NB4 (cell line): ENCODE measurements at regions not wholly inside any gene's neighbourhood (a gene's known extent, or its start where the extent isn't known, plus 50 kb on each side); places are given as distances from the start of the nearest gene placed in this dataset.

ENCODE experiments used
- DNase-seq: peaks from one replicate; pipeline ENCODE4 v3.0.0; 2010; ENCODE audit warnings: low read depth
- H3K4me3 ChIP-seq: one replicate; pipeline ENCODE4 v1.5.1; 2011; ENCODE audit warnings: mild to moderate bottlenecking, low read depth, low read length, moderate library complexity
- CTCF ChIP-seq: IDR thresholded peaks from one replicate; pipeline ENCODE4 v1.5.1; 2012; ENCODE audit warnings: low read depth, low read length
- MAX ChIP-seq: IDR thresholded peaks from 2 replicates; pipeline ENCODE4 v1.6.1; 2011; ENCODE audit warnings: low read depth, low read length
- MYC ChIP-seq: IDR thresholded peaks from 2 replicates; pipeline ENCODE4 v1.6.1; 2011; ENCODE audit warnings: low read depth, low read length
- POLR2A ChIP-seq: IDR thresholded peaks from 2 replicates; pipeline ENCODE4 v1.6.1; 2011; ENCODE audit warnings: mild to moderate bottlenecking; ENCODE audit not compliant: insufficient read length; ENCODE audit errors: extremely low read depth

GRCh38 chr1:38667626-38668025 is 191.9 kb downstream of the RRAGC start:
- H3K4me3 ChIP-seq = no peak overlapping the region
- DNase-seq = no peak
- TF ChIP-seq MYC (no peak), MAX (no peak), CTCF (no peak), POLR2A (no peak)

- TF ChIP-seq MAX (no peak), CTCF (no peak), POLR2A (no peak), MYC (no peak)
- DNase-seq = no peak
- H3K4me3 ChIP-seq = no peak overlapping the region
These were observed 197.4 kb downstream of the RRAGC start for GRCh38 chr1:38662126-38662525.

GRCh38 chr1:38658883-38659282 is 200.7 kb downstream of the RRAGC start:
- no peak for DNase-seq
- TF ChIP-seq MYC (no peak), MAX (no peak), POLR2A (no peak), CTCF (no peak)

GRCh38 chr1:38657873-38658272 is 201.7 kb downstream of the RRAGC start:
- DNase-seq = no peak
- H3K4me3 ChIP-seq = no peak overlapping the region
- TF ChIP-seq MAX = no peak
- no peak for TF ChIP-seq POLR2A
- no peak for TF ChIP-seq MYC
- no peak for TF ChIP-seq CTCF

More at GRCh38 chr1:38658883-38659282, 200.7 kb downstream of the RRAGC start:
- H3K4me3 ChIP-seq = no peak overlapping the region

GRCh38 chr1:38657207-38657840 is 202.2 kb downstream of the RRAGC start:
- DNase-seq = no peak
- no peak overlapping the region for H3K4me3 ChIP-seq
- TF ChIP-seq MAX = no peak

GRCh38 chr1:38656726-38657125 is 202.8 kb downstream of the RRAGC start:
- no peak for DNase-seq

More at GRCh38 chr1:38656726-38657125, 202.8 kb downstream of the RRAGC start:
- TF ChIP-seq POLR2A = no peak
- no peak for TF ChIP-seq MAX
- no peak for TF ChIP-seq CTCF
- no peak for TF ChIP-seq MYC
- H3K4me3 ChIP-seq = no peak overlapping the region
